HEK293 (cell line): ENCODE measurements at regions not wholly inside any gene's neighbourhood (a gene's known extent, or its start where the extent isn't known, plus 50 kb on each side); places are given as distances from the start of the nearest gene placed in this dataset.
A peak's percentile ranks its signal among the peaks of the same experiment; 100 is the strongest.

ENCODE experiments used
- EGR2 ChIP-seq: fragments of 450-650 bp; formaldehyde crosslinking; IDR thresholded peaks from 2 replicates; pipeline ENCODE4 v1.5.1; 2016; ENCODE audit warnings: low read depth, missing biosample characterization, missing genetic modification characterization
- GLIS2 ChIP-seq: fragments of 450-650 bp; formaldehyde crosslinking; IDR thresholded peaks from 2 replicates; pipeline ENCODE4 v1.5.1; 2016; ENCODE audit warnings: missing biosample characterization, missing genetic modification characterization
- KLF16 ChIP-seq: fragments of 450-650 bp; formaldehyde crosslinking; IDR thresholded peaks from 2 replicates; pipeline ENCODE4 v1.5.1; 2017; ENCODE audit warnings: missing biosample characterization, missing genetic modification characterization
- OSR2 ChIP-seq: fragments of 450-650 bp; formaldehyde crosslinking; IDR thresholded peaks from 2 replicates; pipeline ENCODE4 v1.5.1; 2016; ENCODE audit warnings: missing biosample characterization, missing genetic modification characterization
- PBX3 ChIP-seq: sonication (generic); formaldehyde crosslinking; IDR thresholded peaks from 2 replicates; pipeline ENCODE4 v1.8.1; 2022; ENCODE audit warnings: mild to moderate bottlenecking, moderate library complexity, missing genetic modification reagents
- PRDM6 ChIP-seq: fragments of 450-650 bp; formaldehyde crosslinking; IDR thresholded peaks from 2 replicates; pipeline ENCODE4 v1.5.1; 2017; ENCODE audit warnings: missing biosample characterization, missing genetic modification characterization
- SCRT2 ChIP-seq: fragments of 450-650 bp; formaldehyde crosslinking; IDR thresholded peaks from 2 replicates; pipeline ENCODE4 v1.5.1; 2016; ENCODE audit warnings: missing biosample characterization, missing genetic modification characterization
- SP2 ChIP-seq: fragments of 450-650 bp; formaldehyde crosslinking; IDR thresholded peaks from 2 replicates; pipeline ENCODE4 v1.5.1; 2016; ENCODE audit warnings: missing biosample characterization, missing genetic modification characterization
- SP3 ChIP-seq: fragments of 450-650 bp; formaldehyde crosslinking; IDR thresholded peaks from 2 replicates; pipeline ENCODE4 v1.5.1; 2016; ENCODE audit warnings: missing biosample characterization, missing genetic modification characterization
- SP7 ChIP-seq: fragments of 450-650 bp; formaldehyde crosslinking; IDR thresholded peaks from 2 replicates; pipeline ENCODE4 v1.5.1; 2016; ENCODE audit warnings: missing biosample characterization, missing genetic modification characterization
- ZBTB49 ChIP-seq: fragments of 450-650 bp; formaldehyde crosslinking; IDR thresholded peaks from 2 replicates; pipeline ENCODE4 v1.5.1; 2016; ENCODE audit warnings: missing biosample characterization, missing genetic modification characterization, low read depth
- ZBTB7A ChIP-seq: fragments of 450-650 bp; formaldehyde crosslinking; IDR thresholded peaks from 2 replicates; pipeline ENCODE4 v1.5.1; 2016; ENCODE audit warnings: low read depth, missing biosample characterization, missing genetic modification characterization
- ZBTB8A ChIP-seq: fragments of 450-650 bp; formaldehyde crosslinking; IDR thresholded peaks from 2 replicates; pipeline ENCODE4 v1.5.1; 2016; ENCODE audit warnings: missing biosample characterization, missing genetic modification characterization
- ZNF121 ChIP-seq: fragments of 450-650 bp; formaldehyde crosslinking; IDR thresholded peaks from 2 replicates; pipeline ENCODE4 v1.5.1; 2016; ENCODE audit warnings: missing biosample characterization, missing genetic modification characterization
- ZNF239 ChIP-seq: fragments of 450-650 bp; formaldehyde crosslinking; IDR thresholded peaks from 2 replicates; pipeline ENCODE4 v1.5.1; 2016; ENCODE audit warnings: missing biosample characterization, missing genetic modification characterization
- ZNF391 ChIP-seq: fragments of 450-650 bp; formaldehyde crosslinking; IDR thresholded peaks from 2 replicates; pipeline ENCODE4 v1.5.1; 2016; ENCODE audit warnings: low read depth, missing biosample characterization, missing genetic modification characterization, borderline replicate concordance
- ZNF449 ChIP-seq: fragments of 450-650 bp; formaldehyde crosslinking; IDR thresholded peaks from 2 replicates; pipeline ENCODE4 v1.5.1; 2017; ENCODE audit warnings: missing biosample characterization, mild to moderate bottlenecking, missing genetic modification characterization, moderate library complexity
- ZNF473 ChIP-seq: fragments of 450-650 bp; formaldehyde crosslinking; IDR thresholded peaks from 2 replicates; pipeline ENCODE4 v1.5.1; 2017; ENCODE audit warnings: missing biosample characterization, missing genetic modification characterization
- ZNF561 ChIP-seq: fragments of 450-650 bp; IDR thresholded peaks from 2 replicates; pipeline ENCODE4 v1.5.1; 2018; ENCODE audit warnings: missing biosample characterization, missing genetic modification characterization, borderline replicate concordance
- ZNF623 ChIP-seq: fragments of 450-650 bp; formaldehyde crosslinking; IDR thresholded peaks from 2 replicates; pipeline ENCODE4 v1.5.1; 2016; ENCODE audit warnings: missing biosample characterization, missing genetic modification characterization
- ZNF645 ChIP-seq: fragments of 450-650 bp; formaldehyde crosslinking; IDR thresholded peaks from 2 replicates; pipeline ENCODE4; 2016; ENCODE audit warnings: missing biosample characterization, missing genetic modification characterization
- ZNF664 ChIP-seq: fragments of 450-650 bp; formaldehyde crosslinking; IDR thresholded peaks from 2 replicates; pipeline ENCODE4 v1.5.1; 2016; ENCODE audit warnings: missing biosample characterization, missing genetic modification characterization
- ZNF670 ChIP-seq: fragments of 450-650 bp; formaldehyde crosslinking; IDR thresholded peaks from 2 replicates; pipeline ENCODE4 v1.5.1; 2016; ENCODE audit warnings: missing biosample characterization, missing genetic modification characterization, low read depth
- ZNF76 ChIP-seq: fragments of 450-650 bp; formaldehyde crosslinking; IDR thresholded peaks from 2 replicates; pipeline ENCODE4; 2016; ENCODE audit warnings: low read depth, missing biosample characterization, missing genetic modification characterization, borderline replicate concordance
- ZNF830 ChIP-seq: fragments of 450-650 bp; IDR thresholded peaks from 2 replicates; pipeline ENCODE4 v1.5.0; 2018; ENCODE audit warnings: missing biosample characterization, missing genetic modification characterization, low read depth, mild to moderate bottlenecking, moderate library complexity
- ZNF843 ChIP-seq: fragments of 450-650 bp; formaldehyde crosslinking; IDR thresholded peaks from 2 replicates; pipeline ENCODE4 v1.5.1; 2016; ENCODE audit warnings: missing biosample characterization, missing genetic modification characterization
- ZXDB ChIP-seq: fragments of 450-650 bp; formaldehyde crosslinking; IDR thresholded peaks from 2 replicates; pipeline ENCODE4 v1.5.1; 2016; ENCODE audit warnings: missing biosample characterization, missing genetic modification characterization
- TF ChIP-seq, protein P1 (sequence below): fragments of 450-650 bp; formaldehyde crosslinking; IDR thresholded peaks from 2 replicates; pipeline ENCODE4 v1.5.1; 2016; ENCODE audit warnings: missing biosample characterization, missing genetic modification characterization
- TF ChIP-seq, protein P2 (sequence below): fragments of 450-650 bp; formaldehyde crosslinking; IDR thresholded peaks from 2 replicates; pipeline ENCODE4 v1.5.1; 2016; ENCODE audit warnings: missing biosample characterization, missing genetic modification characterization

DNA sequence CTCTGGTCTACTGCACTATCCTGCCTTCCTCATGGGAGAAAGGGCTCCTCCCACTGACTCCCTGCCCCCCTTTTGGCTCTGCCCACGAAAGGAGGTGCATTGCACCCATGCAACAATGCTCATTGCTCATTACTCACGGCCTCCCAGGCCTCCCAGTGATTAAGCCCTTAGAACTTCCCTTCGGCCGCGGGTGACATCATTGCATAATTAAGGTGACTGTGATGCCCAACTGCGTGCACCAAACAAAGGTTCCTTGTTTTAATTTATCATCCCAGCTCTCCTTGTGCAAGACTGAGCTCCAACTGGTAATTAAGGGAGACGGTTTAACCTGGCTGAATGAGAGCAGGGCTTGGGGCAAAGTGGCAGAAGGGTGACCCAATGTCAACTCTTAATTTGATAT is 180.4 kb downstream of the GAS1 start (continued):
- no peak for TF ChIP-seq ZNF239 (tag by site-specific recombination)
- TF ChIP-seq ZNF449 (tag by site-specific recombination), result peak; percentile 92
- TF ChIP-seq ZNF76 (tag by site-specific recombination), result peak; percentile 38; the same call in 1 of the 2 replicates
- TF ChIP-seq ZNF830 (tag by site-specific recombination), result no peak
- TF ChIP-seq PBX3 (CRISPR knock-in tag), result no peak
- no peak for TF ChIP-seq ZNF664 (tag by site-specific recombination)
- TF ChIP-seq PRDM6, result no peak
- peak; percentile 52; the same call in 1 of the 2 replicates for TF ChIP-seq EGR2 (tag by site-specific recombination)
- 0 out of 2 replicates have a peak, but pooled peaks have one; percentile 7 for TF ChIP-seq ZNF623
- TF ChIP-seq ZNF670, result no peak
- peak; percentile 43; the same call in 1 of the 2 replicates for TF ChIP-seq ZNF391 (tag by site-specific recombination)
- TF ChIP-seq KLF16 (tag by site-specific recombination), result 0 out of 2 replicates have a peak, but pooled peaks have one; percentile 27
- TF ChIP-seq ZXDB (tag by site-specific recombination), result 0 out of 2 replicates have a peak, but pooled peaks have one; percentile 18
- peak; percentile 99 for TF ChIP-seq SP7
- peak; percentile 58 for TF ChIP-seq SP3 (tag by site-specific recombination)
- TF ChIP-seq ZBTB8A (tag by site-specific recombination), result peak; percentile 56
- no peak for TF ChIP-seq ZNF473
- TF ChIP-seq, protein P1, sequence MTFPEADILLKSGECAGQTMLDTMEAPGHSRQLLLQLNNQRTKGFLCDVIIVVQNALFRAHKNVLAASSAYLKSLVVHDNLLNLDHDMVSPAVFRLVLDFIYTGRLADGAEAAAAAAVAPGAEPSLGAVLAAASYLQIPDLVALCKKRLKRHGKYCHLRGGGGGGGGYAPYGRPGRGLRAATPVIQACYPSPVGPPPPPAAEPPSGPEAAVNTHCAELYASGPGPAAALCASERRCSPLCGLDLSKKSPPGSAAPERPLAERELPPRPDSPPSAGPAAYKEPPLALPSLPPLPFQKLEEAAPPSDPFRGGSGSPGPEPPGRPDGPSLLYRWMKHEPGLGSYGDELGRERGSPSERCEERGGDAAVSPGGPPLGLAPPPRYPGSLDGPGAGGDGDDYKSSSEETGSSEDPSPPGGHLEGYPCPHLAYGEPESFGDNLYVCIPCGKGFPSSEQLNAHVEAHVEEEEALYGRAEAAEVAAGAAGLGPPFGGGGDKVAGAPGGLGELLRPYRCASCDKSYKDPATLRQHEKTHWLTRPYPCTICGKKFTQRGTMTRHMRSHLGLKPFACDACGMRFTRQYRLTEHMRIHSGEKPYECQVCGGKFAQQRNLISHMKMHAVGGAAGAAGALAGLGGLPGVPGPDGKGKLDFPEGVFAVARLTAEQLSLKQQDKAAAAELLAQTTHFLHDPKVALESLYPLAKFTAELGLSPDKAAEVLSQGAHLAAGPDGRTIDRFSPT (tag by site-specific recombination), result peak; percentile 89
- no peak for TF ChIP-seq ZNF645 (tag by site-specific recombination)
- TF ChIP-seq ZNF121 (tag by site-specific recombination), result no peak
- no peak for TF ChIP-seq ZBTB7A (tag by site-specific recombination)
- no peak for TF ChIP-seq ZBTB49 (tag by site-specific recombination)
- no peak for TF ChIP-seq ZNF561 (tag by site-specific recombination)
- no peak for TF ChIP-seq OSR2 (tag by site-specific recombination)
- peak; percentile 83 for TF ChIP-seq SCRT2
- peak; percentile 70 for TF ChIP-seq ZNF843 (tag by site-specific recombination)
- peak; percentile 59 for TF ChIP-seq SP2 (tag by site-specific recombination)
- TF ChIP-seq, protein P2, sequence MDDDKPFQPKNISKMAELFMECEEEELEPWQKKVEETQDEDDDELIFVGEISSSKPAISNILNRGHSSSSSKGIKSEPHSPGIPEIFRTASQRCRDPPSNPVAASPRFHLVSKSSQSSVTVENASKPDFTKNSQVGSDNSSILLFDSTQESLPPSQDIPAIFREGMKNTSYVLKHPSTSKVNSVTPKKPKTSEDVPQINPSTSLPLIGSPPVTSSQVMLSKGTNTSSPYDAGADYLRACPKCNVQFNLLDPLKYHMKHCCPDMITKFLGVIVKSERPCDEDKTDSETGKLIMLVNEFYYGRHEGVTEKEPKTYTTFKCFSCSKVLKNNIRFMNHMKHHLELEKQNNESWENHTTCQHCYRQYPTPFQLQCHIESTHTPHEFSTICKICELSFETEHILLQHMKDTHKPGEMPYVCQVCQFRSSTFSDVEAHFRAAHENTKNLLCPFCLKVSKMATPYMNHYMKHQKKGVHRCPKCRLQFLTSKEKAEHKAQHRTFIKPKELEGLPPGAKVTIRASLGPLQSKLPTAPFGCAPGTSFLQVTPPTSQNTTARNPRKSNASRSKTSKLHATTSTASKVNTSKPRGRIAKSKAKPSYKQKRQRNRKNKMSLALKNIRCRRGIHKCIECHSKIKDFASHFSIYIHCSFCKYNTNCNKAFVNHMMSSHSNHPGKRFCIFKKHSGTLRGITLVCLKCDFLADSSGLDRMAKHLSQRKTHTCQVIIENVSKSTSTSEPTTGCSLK (tag by site-specific recombination), result no peak
- peak; percentile 43; the same call in 1 of the 2 replicates for TF ChIP-seq GLIS2 (tag by site-specific recombination)
